Peyer's patch (tissue), 4 donors: ENCODE measurements at regions not wholly inside any gene's neighbourhood (a gene's known extent, or its start where the extent isn't known, plus 50 kb on each side); places are given as distances from the start of the nearest gene placed in this dataset.

Source experiments
- POLR2A ChIP-seq, 2 donors: fragments of 450-650 bp; IDR thresholded peaks; one replicate each; pipeline ENCODE4 v1.5.1; 2017; ENCODE audit warnings: antibody characterized with exemption in 2 of 2, mild to moderate bottlenecking in 2 of 2, moderate library complexity in 2 of 2
- TF ChIP-seq, protein P1 (sequence below), 6 experiments: fragments of 450-650 bp in 4 of 6; fragments of 200-600 bp in 2 of 6; sonication (generic) in 1 of 6; IDR thresholded peaks; one replicate each; pipeline ENCODE4 v1.5.1; 2017 to 2019; ENCODE audit warnings: antibody characterized with exemption in 6 of 6, mild to moderate bottlenecking in 3 of 6, moderate library complexity in 1 of 6

DNA sequence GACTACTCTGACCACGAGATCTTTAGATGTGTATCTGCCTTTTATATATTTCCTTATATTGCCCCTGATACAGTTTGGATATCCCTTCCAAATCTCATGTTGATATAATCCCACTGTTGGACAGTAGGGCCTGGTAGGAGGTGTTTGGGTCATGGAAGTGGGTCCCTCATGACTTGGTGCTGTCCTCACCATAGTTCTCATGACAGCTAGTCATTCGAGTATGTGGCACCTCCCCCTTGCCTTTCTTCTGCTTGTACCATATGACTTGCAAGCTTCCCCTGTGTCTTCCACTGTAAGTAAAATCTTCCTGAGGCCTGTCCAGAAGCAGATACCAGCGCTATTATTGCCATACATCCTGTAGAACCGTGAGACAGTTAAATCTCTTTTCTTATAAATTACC, 145.3 kb downstream of the ZNF518B start:
- TF ChIP-seq, protein P1, sequence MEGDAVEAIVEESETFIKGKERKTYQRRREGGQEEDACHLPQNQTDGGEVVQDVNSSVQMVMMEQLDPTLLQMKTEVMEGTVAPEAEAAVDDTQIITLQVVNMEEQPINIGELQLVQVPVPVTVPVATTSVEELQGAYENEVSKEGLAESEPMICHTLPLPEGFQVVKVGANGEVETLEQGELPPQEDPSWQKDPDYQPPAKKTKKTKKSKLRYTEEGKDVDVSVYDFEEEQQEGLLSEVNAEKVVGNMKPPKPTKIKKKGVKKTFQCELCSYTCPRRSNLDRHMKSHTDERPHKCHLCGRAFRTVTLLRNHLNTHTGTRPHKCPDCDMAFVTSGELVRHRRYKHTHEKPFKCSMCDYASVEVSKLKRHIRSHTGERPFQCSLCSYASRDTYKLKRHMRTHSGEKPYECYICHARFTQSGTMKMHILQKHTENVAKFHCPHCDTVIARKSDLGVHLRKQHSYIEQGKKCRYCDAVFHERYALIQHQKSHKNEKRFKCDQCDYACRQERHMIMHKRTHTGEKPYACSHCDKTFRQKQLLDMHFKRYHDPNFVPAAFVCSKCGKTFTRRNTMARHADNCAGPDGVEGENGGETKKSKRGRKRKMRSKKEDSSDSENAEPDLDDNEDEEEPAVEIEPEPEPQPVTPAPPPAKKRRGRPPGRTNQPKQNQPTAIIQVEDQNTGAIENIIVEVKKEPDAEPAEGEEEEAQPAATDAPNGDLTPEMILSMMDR (IDR thresholded peaks at IDR 0.05), result no peak
- no peak for TF ChIP-seq POLR2A (IDR thresholded peaks at IDR 0.05)
